HG03159 (cell line): ENCODE measurements at regions not wholly inside any gene's neighbourhood (a gene's known extent, or its start where the extent isn't known, plus 50 kb on each side); places are given as distances from the start of the nearest gene placed in this dataset.
"Not testable (repeated sequence)": the region's sequence is repeated elsewhere in the genome, so short reads cannot be mapped to it uniquely, and the experiment has no call there.

Source experiments
- ATAC-seq: cut with Tn5 transposase; IDR thresholded peaks from one replicate; pipeline ENCODE4 v1.9.1; 2021; ENCODE audit warnings: mild to moderate bottlenecking, moderate library complexity; ENCODE audit not compliant: unreplicated experiment

GRCh38 chrX:97850911-97851310 lies 967.2 kb downstream of the RPA4 start:
- ATAC-seq, result no peak

GRCh38 chrX:97854086-97854485 lies 970.4 kb downstream of the RPA4 start:
- no peak for ATAC-seq

- no peak for ATAC-seq
Measured at GRCh38 chrX:97858592-97858991, 974.9 kb downstream of the RPA4 start.

- no peak for ATAC-seq
Measured at GRCh38 chrX:97860226-97860625, 976.5 kb downstream of the RPA4 start.

GRCh38 chrX:97863261-97863660 lies 979.6 kb downstream of the RPA4 start:
- no peak for ATAC-seq

- ATAC-seq, result no peak
Measured at GRCh38 chrX:97867266-97867665, 983.6 kb downstream of the RPA4 start.

- ATAC-seq, result no peak
Measured at GRCh38 chrX:97876697-97877407, 993.1 kb downstream of the RPA4 start.

- ATAC-seq, result no peak
Measured at GRCh38 chrX:97882306-97882705, 998.6 kb downstream of the RPA4 start.

GRCh38 chrX:97895751-97896150 lies 1012.0 kb downstream of the RPA4 start:
- ATAC-seq, result no peak

GRCh38 chrX:97897998-97898397 lies 1014.3 kb downstream of the RPA4 start:
- no peak for ATAC-seq

- no peak for ATAC-seq
Measured at GRCh38 chrX:97898798-97899197, 1015.1 kb downstream of the RPA4 start.

GRCh38 chrX:97907791-97908190 lies 1024.1 kb downstream of the RPA4 start:
- no peak for ATAC-seq

GRCh38 chrX:97909245-97909644 lies 1025.5 kb downstream of the RPA4 start:
- ATAC-seq, result peak; percentile 98

GRCh38 chrX:97915390-97915789 lies 1031.7 kb downstream of the RPA4 start:
- not testable (repeated sequence) for ATAC-seq

GRCh38 chrX:97921223-97921622 lies 1037.5 kb downstream of the RPA4 start:
- ATAC-seq, result not testable (repeated sequence)

GRCh38 chrX:97931586-97931985 lies 1047.9 kb downstream of the RPA4 start:
- ATAC-seq, result no peak

- ATAC-seq, result no peak
Measured at GRCh38 chrX:97936296-97936695, 1052.6 kb downstream of the RPA4 start.

- no peak for ATAC-seq
Measured at GRCh38 chrX:97938706-97939105, 1055.0 kb downstream of the RPA4 start.

- ATAC-seq, result no peak
Measured at GRCh38 chrX:97968376-97969163, 1084.9 kb downstream of the RPA4 start.

- ATAC-seq, result no peak
Measured at GRCh38 chrX:97984641-97985040, 1100.9 kb downstream of the RPA4 start.

GRCh38 chrX:97985096-97985495 lies 1101.4 kb downstream of the RPA4 start:
- ATAC-seq, result no peak

- no peak for ATAC-seq
Measured at GRCh38 chrX:97987979-97988378, 1104.3 kb downstream of the RPA4 start.
